HCT116 (cell line): ENCODE measurements at regions not wholly inside any gene's neighbourhood (a gene's known extent, or its start where the extent isn't known, plus 50 kb on each side); places are given as distances from the start of the nearest gene placed in this dataset.

Source experiments
- ATAC-seq: fragments of 200-7000 bp; cut with Tn5 transposase; 2 replicates; pipeline ENCODE4 v1.9.1; 2020; ENCODE audit warnings: mild to moderate bottlenecking, moderate library complexity
- BruUV-seq: library from RNA; stranded (reverse); fragments of 400-500 nt; replicated peaks from 2 replicates; lab custom pipeline; 2021; lab: Mats Ljungman, UMichigan
- CTCF ChIA-PET: fragments of 300-600 bp; sonication (Branson Sonifier 250); formaldehyde crosslinking; loops from one replicate; lab custom pipeline; 2021; ENCODE audit warnings: antibody characterized with exemption; lab: Charles Lee
- POLR2A ChIA-PET: fragments of 300-600, 350-600 bp; sonication (Branson Sonifier 250); formaldehyde crosslinking; loops from one replicate; lab custom pipeline; 2021; ENCODE audit warnings: antibody characterized with exemption; lab: Charles Lee
- RAD21 ChIA-PET, 2 experiments: fragments of 300-600 bp; sonication (Branson Sonifier 250); formaldehyde crosslinking; loops; one replicate each; lab custom pipeline; 2023; ENCODE audit warnings: low total read pairs in 2 of 2; ENCODE audit not compliant: uncharacterized antibody in 2 of 2, unreplicated experiment in 2 of 2, low non-redundant PET in 1 of 2; lab: Charles Lee
- DNase-seq: peaks from one replicate; pipeline ENCODE4 v3.0.0-alpha.2; 2010; ENCODE audit warnings: low read depth, low spot score
- H2AFZ ChIP-seq: fragments of 200-600 bp; shearing (Covaris generic), sonication (generic); 2 replicates; pipeline ENCODE4 v1.6.1; 2017; ENCODE audit warnings: low read depth, mixed run types, mixed read lengths, antibody characterized with exemption, low read length; ENCODE audit not compliant: poor library complexity, severe bottlenecking
- H3K27ac ChIP-seq: 2 replicates; pipeline ENCODE4 v1.5.1; 2012; ENCODE audit warnings: low read depth, low read length
- H3K27me3 ChIP-seq: fragments of 200-600 bp; sonication (generic); 2 replicates; pipeline ENCODE4 v1.6.1; 2016; ENCODE audit warnings: mixed run types, low read length, mixed read lengths; ENCODE audit not compliant: insufficient read depth
- H3K36me3 ChIP-seq, 2 experiments: fragments of 200-500 bp in 1 of 2; fragments of 200-600 bp in 1 of 2; sonication (Bioruptor generic) in 1 of 2; sonication (generic) in 1 of 2; 2 replicates each; pipeline versions ENCODE4 v1.5.1 to v1.6.1; 2014 to 2016; ENCODE audit warnings: low read length in 2 of 2, inconsistent platforms in 1 of 2, mixed read lengths in 1 of 2, mixed run types in 1 of 2; ENCODE audit not compliant: insufficient read depth in 2 of 2, control insufficient read depth in 1 of 2
- H3K4me1 ChIP-seq, 2 experiments: fragments of 200-600 bp in 1 of 2; sonication (generic) in 1 of 2; 2 replicates each; pipeline versions ENCODE4 v1.5.1 to v1.6.1; 2012 to 2017; ENCODE audit warnings: low read length in 2 of 2, inconsistent platforms in 1 of 2, mild to moderate bottlenecking in 1 of 2, mixed read lengths in 1 of 2, mixed run types in 1 of 2, moderate library complexity in 1 of 2; ENCODE audit not compliant: insufficient read depth in 2 of 2, control insufficient read depth in 1 of 2
- H3K4me2 ChIP-seq: fragments of 200-600 bp; sonication (generic); 2 replicates; pipeline ENCODE4 v1.6.1; 2017; ENCODE audit warnings: mixed run types, low read length, mixed read lengths
- H3K4me3 ChIP-seq, 2 experiments: fragments of 200-600 bp in 1 of 2; sonication (generic) in 1 of 2; replicated peaks in 1 of 2; 2 replicates each; pipeline ENCODE4 v1.5.1; 2011 to 2016; ENCODE audit warnings: low read length in 2 of 2, control low read depth in 1 of 2, low read depth in 1 of 2, mild to moderate bottlenecking in 1 of 2, mixed read lengths in 1 of 2, mixed run types in 1 of 2
- H3K79me2 ChIP-seq: fragments of 200-600 bp; sonication (generic); 2 replicates; pipeline ENCODE4 v1.6.1; 2017; ENCODE audit warnings: mild to moderate bottlenecking, mixed run types, low read length, moderate library complexity, mixed read lengths; ENCODE audit not compliant: insufficient read depth
- H3K9ac ChIP-seq: fragments of 200-600 bp; sonication (generic); 2 replicates; pipeline ENCODE4 v1.6.1; 2016; ENCODE audit warnings: low read length, mixed read lengths
- H3K9me2 ChIP-seq: fragments of 200-600 bp; sonication (generic), shearing (Covaris generic); 2 replicates; pipeline ENCODE4 v1.6.1; 2017; ENCODE audit warnings: mixed run types, mild to moderate bottlenecking, moderate library complexity; ENCODE audit not compliant: insufficient read depth
- H3K9me3 ChIP-seq, 2 experiments: fragments of 200-500 bp in 1 of 2; fragments of 200-600 bp in 1 of 2; sonication (Bioruptor generic) in 1 of 2; sonication (generic) in 1 of 2; 2 replicates each; pipeline ENCODE4 v1.6.1; 2014 to 2017; ENCODE audit warnings: low read length in 2 of 2, mixed read lengths in 2 of 2, inconsistent platforms in 1 of 2, low read depth in 1 of 2, mild to moderate bottlenecking in 1 of 2, mixed run types in 1 of 2, moderate library complexity in 1 of 2; ENCODE audit not compliant: control insufficient read depth in 1 of 2, insufficient read depth in 1 of 2
- H4K20me1 ChIP-seq: fragments of 200-600 bp; sonication (generic), shearing (Covaris generic); 2 replicates; pipeline ENCODE4 v1.6.1; 2017; ENCODE audit warnings: mixed run types, mild to moderate bottlenecking, moderate library complexity; ENCODE audit not compliant: insufficient read depth
- CBX3 ChIP-seq: IDR thresholded peaks from 2 replicates; pipeline ENCODE4 v1.6.1; 2012; ENCODE audit warnings: low read depth
- CEBPB ChIP-seq: IDR thresholded peaks from 2 replicates; pipeline ENCODE4 v1.6.1; 2012; ENCODE audit warnings: low read depth
- ELF1 ChIP-seq: IDR thresholded peaks from 2 replicates; pipeline ENCODE4 v1.6.1; 2012; ENCODE audit warnings: low read depth, borderline replicate concordance
- EZH2 ChIP-seq: fragments of 200-600 bp; sonication (generic); IDR thresholded peaks from 2 replicates; pipeline ENCODE4 v1.6.1; 2017; ENCODE audit warnings: antibody characterized with exemption, mixed run types
- EZH2phosphoT487 ChIP-seq: fragments of 200-600 bp; IDR thresholded peaks from 2 replicates; pipeline ENCODE4 v1.6.1; 2018; ENCODE audit warnings: antibody characterized with exemption, borderline replicate concordance
- JUND ChIP-seq: IDR thresholded peaks from 2 replicates; pipeline ENCODE4 v1.6.1; 2012
- POLR2AphosphoS5 ChIP-seq: IDR thresholded peaks from 2 replicates; pipeline ENCODE4 v1.6.1; 2011; ENCODE audit warnings: mild to moderate bottlenecking, low read depth, low read length, moderate library complexity
- RAD21 ChIP-seq: IDR thresholded peaks from 2 replicates; pipeline ENCODE4 v1.6.1; 2012; ENCODE audit warnings: low read depth, mild to moderate bottlenecking
- YY1 ChIP-seq: IDR thresholded peaks from 2 replicates; pipeline ENCODE4 v1.6.1; 2011; ENCODE audit warnings: low read length, low read depth, moderate library complexity, mild to moderate bottlenecking; ENCODE audit not compliant: insufficient replicate concordance; ENCODE audit errors: extremely low read depth
- intact Hi-C: fragments of 100-400 bp; cut with micrococcal nuclease; formaldehyde crosslinking; loops from 2 replicates; pipeline ENCODE4 v1.10.0; 2022

GRCh38 chr15:31472636-31473384 is 146.2 kb downstream of the KLF13 start:
- ChIA-PET POLR2A (no interaction called here), RAD21 (no interaction called here), CTCF (no interaction called here)
- H3K27ac ChIP-seq, result no peak overlapping the region
- no peak overlapping the region for H2AFZ ChIP-seq
- no peaks in the 10 kb centered on the region for H4K20me1 ChIP-seq
- intact Hi-C loops, result no loop called here
- no peaks in the 10 kb centered on the region for H3K79me2 ChIP-seq
- H3K9ac ChIP-seq, result no peak overlapping the region
- H3K4me1 ChIP-seq, result no peaks in the 10 kb centered on the region
- H3K4me3 ChIP-seq, result no peak overlapping the region
- H3K9me2 ChIP-seq, result no peaks in the 10 kb centered on the region
- H3K27me3 ChIP-seq, result peaks cover 13% of the 10 kb centered on the region; the same call in 1 of the 2 replicates
- TF ChIP-seq RAD21, result no peak
- no peak for TF ChIP-seq JUND
- TF ChIP-seq CBX3, result no peak
- TF ChIP-seq YY1, result no peak
- no peak for TF ChIP-seq EZH2phosphoT487
- no peak for TF ChIP-seq POLR2AphosphoS5
- TF ChIP-seq CEBPB, result no peak
- no peak for TF ChIP-seq EZH2
- DNase-seq (no peak), ATAC-seq (no peak)
- no peak overlapping the region for H3K4me2 ChIP-seq
- BruUV-seq, result no TSS peak
- no peaks in the 10 kb centered on the region for H3K9me3 ChIP-seq
- no peaks in the 10 kb centered on the region for H3K36me3 ChIP-seq

GRCh38 chr15:31473385-31474058 is 146.9 kb downstream of the KLF13 start:
- TF ChIP-seq CBX3, result no peak
- no peak for TF ChIP-seq CEBPB
- TF ChIP-seq ELF1, result no peak
- TF ChIP-seq POLR2AphosphoS5, result no peak
- ChIA-PET CTCF (interaction anchor here (2.5 kb wide), 1 partner anchor 16 kb away, joined by 8 read pairs; no protein-coding TSS in a partner anchor), RAD21 (no interaction called here)

More at GRCh38 chr15:31473385-31474058, 146.9 kb downstream of the KLF13 start:
- H3K9me3 ChIP-seq, result no peaks in the 10 kb centered on the region
- ATAC-seq (no peak), DNase-seq (no peak)
- BruUV-seq, result no TSS peak
- no peaks in the 10 kb centered on the region for H3K79me2 ChIP-seq
- no peak overlapping the region for H3K9ac ChIP-seq
- intact Hi-C loops, result no loop called here
- H3K4me1 ChIP-seq, result no peaks in the 10 kb centered on the region
- H2AFZ ChIP-seq, result no peak overlapping the region
- POLR2A ChIA-PET, result no interaction called here
- H3K27me3 ChIP-seq, result peaks cover 13% of the 10 kb centered on the region; the same call in 1 of the 2 replicates
- H4K20me1 ChIP-seq, result no peaks in the 10 kb centered on the region
- H3K27ac ChIP-seq, result no peak overlapping the region
- H3K9me2 ChIP-seq, result no peaks in the 10 kb centered on the region
- H3K4me2 ChIP-seq, result no peak overlapping the region
- H3K4me3 ChIP-seq, result no peak overlapping the region
- no peaks in the 10 kb centered on the region for H3K36me3 ChIP-seq
